ENCODE measurements at regions not wholly inside any gene's neighbourhood (a gene's known extent, or its start where the extent isn't known, plus 50 kb on each side); places are given as distances from the start of the nearest gene placed in this dataset.
A peak's percentile ranks its signal among the peaks of the same experiment; 100 is the strongest.

DNA sequence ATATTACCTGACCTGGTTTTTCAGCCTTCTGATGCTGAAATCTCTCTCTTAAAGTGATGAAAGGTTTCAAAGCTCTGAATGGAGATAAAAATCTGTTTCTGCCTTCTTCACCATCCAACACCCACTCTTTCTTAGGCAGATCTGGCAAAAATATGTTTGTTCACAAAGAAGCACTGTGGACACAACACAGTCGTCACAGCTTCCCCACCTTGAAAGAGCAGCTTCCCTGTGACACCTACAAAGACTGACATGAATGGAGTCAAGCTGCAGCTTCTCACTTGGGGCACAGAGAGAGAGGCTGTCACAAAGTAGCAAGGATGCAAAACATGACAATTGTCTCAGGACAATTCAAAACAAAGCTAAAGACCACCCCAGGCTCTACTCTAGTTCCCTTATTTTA, 86.5 kb downstream of the ICOS start:
- TF ChIP-seq, protein P1, sequence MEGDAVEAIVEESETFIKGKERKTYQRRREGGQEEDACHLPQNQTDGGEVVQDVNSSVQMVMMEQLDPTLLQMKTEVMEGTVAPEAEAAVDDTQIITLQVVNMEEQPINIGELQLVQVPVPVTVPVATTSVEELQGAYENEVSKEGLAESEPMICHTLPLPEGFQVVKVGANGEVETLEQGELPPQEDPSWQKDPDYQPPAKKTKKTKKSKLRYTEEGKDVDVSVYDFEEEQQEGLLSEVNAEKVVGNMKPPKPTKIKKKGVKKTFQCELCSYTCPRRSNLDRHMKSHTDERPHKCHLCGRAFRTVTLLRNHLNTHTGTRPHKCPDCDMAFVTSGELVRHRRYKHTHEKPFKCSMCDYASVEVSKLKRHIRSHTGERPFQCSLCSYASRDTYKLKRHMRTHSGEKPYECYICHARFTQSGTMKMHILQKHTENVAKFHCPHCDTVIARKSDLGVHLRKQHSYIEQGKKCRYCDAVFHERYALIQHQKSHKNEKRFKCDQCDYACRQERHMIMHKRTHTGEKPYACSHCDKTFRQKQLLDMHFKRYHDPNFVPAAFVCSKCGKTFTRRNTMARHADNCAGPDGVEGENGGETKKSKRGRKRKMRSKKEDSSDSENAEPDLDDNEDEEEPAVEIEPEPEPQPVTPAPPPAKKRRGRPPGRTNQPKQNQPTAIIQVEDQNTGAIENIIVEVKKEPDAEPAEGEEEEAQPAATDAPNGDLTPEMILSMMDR (IDR thresholded peaks at IDR 0.05) = no peak
- H3K27ac ChIP-seq = peak overlapping the region in 1 of 2 donors; percentile 41
- DNase-seq (ENCODE audit: low spot score) = no peak
- H3K4me3 ChIP-seq = no peak overlapping the region

DNA sequence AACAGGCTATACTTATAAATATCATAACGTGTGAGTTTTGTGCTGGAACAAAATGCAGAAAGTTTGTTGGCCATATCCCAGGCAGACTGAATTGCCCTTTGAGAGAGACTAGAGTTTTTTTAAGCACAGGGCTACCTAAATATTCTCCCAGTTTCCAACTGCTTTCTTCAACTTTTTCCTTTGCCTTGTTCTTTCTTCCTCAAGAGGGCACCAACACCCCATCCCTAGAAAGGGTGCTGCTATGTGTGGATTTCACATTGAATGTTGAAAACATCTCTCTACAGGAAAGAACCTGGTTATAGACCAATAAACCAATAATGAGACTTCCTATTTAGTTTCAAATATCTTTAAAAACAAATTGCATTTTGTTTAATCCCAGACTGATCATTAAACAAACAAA, 87.9 kb downstream of the ICOS start:
- no peak overlapping the region for H3K4me3 ChIP-seq
- DNase-seq (ENCODE audit: low spot score) = no peak
- H3K27ac ChIP-seq = peak overlapping the region; percentile 51 to 64
- TF ChIP-seq, protein P1 (IDR thresholded peaks at IDR 0.05) = peak; percentile 62

DNA sequence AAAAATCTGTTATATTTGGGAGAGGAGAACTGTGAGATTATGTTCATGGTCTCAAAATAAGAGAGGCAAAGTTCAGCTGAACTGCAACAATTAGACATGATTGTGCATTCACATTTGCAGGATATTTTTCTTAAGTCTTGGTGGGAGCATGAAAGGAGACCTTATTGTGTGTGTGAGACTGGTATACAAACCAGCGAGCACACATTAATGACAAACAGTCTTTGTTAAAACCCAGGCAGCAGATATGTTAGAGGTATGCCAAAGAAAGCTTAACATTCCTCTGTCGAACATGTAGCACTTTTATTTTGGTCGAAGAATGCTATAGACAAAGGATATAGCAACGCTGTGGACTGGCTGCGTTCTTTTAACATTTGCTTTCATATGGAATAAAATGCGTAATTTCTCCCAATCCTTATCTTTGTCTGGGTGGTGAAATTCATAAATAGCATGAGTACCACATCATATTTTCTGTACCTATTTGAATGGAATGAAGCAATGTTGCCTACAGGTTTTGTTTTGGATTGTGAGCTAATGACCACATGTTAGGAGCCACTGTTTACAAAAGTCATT, 88.4 kb downstream of the ICOS start:
- DNase-seq (ENCODE audit: low spot score) = no peak
- TF ChIP-seq, protein P1 (IDR thresholded peaks at IDR 0.05) = no peak
- Histone ChIP-seq H3K4me3 (no peak overlapping the region), H3K27ac (peak overlapping the region in 1 of 2 donors; percentile 43)

- no peak overlapping the region for H3K4me3 ChIP-seq
- no peak for DNase-seq (ENCODE audit: low spot score)
- no peak overlapping the region for H3K27ac ChIP-seq
- TF ChIP-seq, protein P1 (IDR thresholded peaks at IDR 0.05) = no peak
Measured at GRCh38 chr2:204026294-204026693, 89.7 kb downstream of the ICOS start.

DNA sequence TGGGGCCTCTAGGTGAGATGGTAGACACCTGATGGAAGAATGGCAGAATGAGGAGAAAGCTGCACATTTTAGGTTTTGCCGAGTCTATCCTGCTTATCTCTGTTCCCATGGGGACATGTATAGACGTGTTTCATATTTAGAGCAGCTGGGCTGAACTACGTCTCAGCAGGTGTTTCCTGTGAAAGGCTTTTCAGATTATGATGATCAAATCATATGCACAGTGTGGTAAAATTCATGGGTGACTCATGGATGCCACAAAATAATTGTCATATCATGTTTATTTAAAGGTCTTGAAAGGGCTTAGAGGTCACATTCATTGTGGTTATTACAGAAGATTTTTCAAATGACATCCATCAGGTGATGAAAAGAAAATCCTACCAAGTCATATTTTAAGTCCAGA, 90.5 kb downstream of the ICOS start:
- TF ChIP-seq, protein P1 (IDR thresholded peaks at IDR 0.05) = no peak
- H3K27ac ChIP-seq = no peak overlapping the region
- no peak overlapping the region for H3K4me3 ChIP-seq
- no peak for DNase-seq (ENCODE audit: low spot score)

DNA sequence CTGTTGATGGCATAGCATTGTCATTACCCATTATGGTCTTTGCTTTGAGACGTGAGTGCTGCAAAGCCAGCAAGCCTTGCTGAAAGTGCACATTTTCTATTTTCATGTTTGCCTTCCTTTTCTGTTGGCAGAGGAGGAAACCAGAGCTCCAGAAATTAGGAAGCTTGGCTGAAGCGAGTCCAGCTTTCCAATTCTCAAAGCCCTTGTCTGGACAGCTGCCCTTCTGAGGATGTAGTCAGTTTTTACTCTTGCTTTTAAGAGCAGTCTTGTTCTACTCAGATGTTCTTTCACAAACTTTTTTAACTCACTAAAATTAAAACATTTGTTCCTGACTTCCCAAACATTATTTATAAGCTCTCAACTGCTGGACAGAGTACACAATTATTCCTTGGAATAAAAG, 93.8 kb downstream of the ICOS start:
- TF ChIP-seq, protein P1 (IDR thresholded peaks at IDR 0.05) = no peak
- no peak for DNase-seq (ENCODE audit: low spot score)
- H3K4me3 ChIP-seq = no peak overlapping the region
- no peak overlapping the region for H3K27ac ChIP-seq

GRCh38 chr2:204031056-204031455, 94.5 kb downstream of the ICOS start:
- TF ChIP-seq, protein P1 (IDR thresholded peaks at IDR 0.05) = no peak
- Histone ChIP-seq H3K27ac (no peak overlapping the region), H3K4me3 (no peak overlapping the region)
- no peak for DNase-seq (ENCODE audit: low spot score)
